Fibroblast of lung (primary cell): ENCODE measurements at regions not wholly inside any gene's neighbourhood (a gene's known extent, or its start where the extent isn't known, plus 50 kb on each side); places are given as distances from the start of the nearest gene placed in this dataset.
A peak's percentile ranks its signal among the peaks of the same experiment; 100 is the strongest.

Experiments
- DNase-seq, 2 donors: peaks; one replicate each; pipeline versions ENCODE4 v3.0.0 to v3.0.0-alpha.2; 2010; ENCODE audit warnings: low read depth in 2 of 2
- H2AFZ ChIP-seq: 2 replicates; pipeline ENCODE4 v1.5.1; 2012; ENCODE audit warnings: low read length, control low read depth, inconsistent platforms
- H3K27ac ChIP-seq: 2 replicates; pipeline ENCODE4 v1.5.1; 2011; ENCODE audit warnings: low read length, control low read depth; ENCODE audit not compliant: insufficient read depth
- H3K27me3 ChIP-seq: 2 replicates; pipeline ENCODE4 v1.5.1; 2011; ENCODE audit warnings: mild to moderate bottlenecking, low read length; ENCODE audit not compliant: control insufficient read depth, insufficient read depth
- H3K36me3 ChIP-seq: 2 replicates; pipeline ENCODE4 v1.5.1; 2011; ENCODE audit warnings: low read length; ENCODE audit not compliant: control insufficient read depth, insufficient read depth
- H3K4me1 ChIP-seq: 2 replicates; pipeline ENCODE4 v1.5.1; 2011; ENCODE audit warnings: low read length; ENCODE audit not compliant: control insufficient read depth, insufficient read depth; ENCODE audit errors: extremely low read depth
- H3K4me2 ChIP-seq: 2 replicates; pipeline ENCODE4 v1.5.1; 2011; ENCODE audit warnings: low read length, control low read depth; ENCODE audit not compliant: insufficient read depth; ENCODE audit errors: extremely low read depth
- H3K4me3 ChIP-seq, 4 experiments: fragments of 200-600 bp in 1 of 4; sonication (generic) in 1 of 4; replicated peaks in 1 of 4; 2 replicates each; pipeline ENCODE4 v1.5.1; 2011 to 2016; ENCODE audit warnings: low read length in 4 of 4, low read depth in 3 of 4, mild to moderate bottlenecking in 3 of 4, control low read depth in 2 of 4, inconsistent platforms in 1 of 4, mixed read lengths in 1 of 4; ENCODE audit not compliant: insufficient read depth in 1 of 4; ENCODE audit errors: control extremely low read depth in 1 of 4
- H3K79me2 ChIP-seq: 2 replicates; pipeline ENCODE4 v1.5.1; 2012; ENCODE audit warnings: mild to moderate bottlenecking, low read length, inconsistent platforms; ENCODE audit not compliant: control insufficient read depth, insufficient read depth
- H3K9ac ChIP-seq: 2 replicates; pipeline ENCODE4 v1.5.1; 2011; ENCODE audit warnings: mild to moderate bottlenecking, low read length, control low read depth; ENCODE audit not compliant: insufficient read depth
- H3K9me3 ChIP-seq: 2 replicates; pipeline ENCODE4 v1.5.1; 2012; ENCODE audit warnings: low read depth, low read length; ENCODE audit not compliant: control insufficient read depth, insufficient read depth
- H4K20me1 ChIP-seq: 2 replicates; pipeline ENCODE4 v1.5.1; 2011; ENCODE audit warnings: low read length; ENCODE audit not compliant: control insufficient read depth, insufficient read depth; ENCODE audit errors: extremely low read depth
- CTCF ChIP-seq, 2 donors: IDR thresholded peaks in 1 of 2; conservative IDR thresholded peaks in 1 of 2; 1 replicate in 1 of 2; 2 replicates in 1 of 2; pipeline ENCODE4 v1.5.1; 2011 to 2012; ENCODE audit warnings: low read length in 2 of 2, control low read depth in 1 of 2, inconsistent platforms in 1 of 2, low read depth in 1 of 2, mild to moderate bottlenecking in 1 of 2
- EZH2 ChIP-seq: IDR thresholded peaks from 2 replicates; pipeline ENCODE4 v1.5.1; 2012; ENCODE audit warnings: low read length, control low read depth, mild to moderate bottlenecking; ENCODE audit errors: missing control alignments

- H3K27ac ChIP-seq: no peak overlapping the region
Measured at GRCh38 chr13:26988059-26988769, 183.4 kb downstream of the USP12 start.

GRCh38 chr13:26987486-26988013 is 184.1 kb downstream of the USP12 start:
- H3K4me2 ChIP-seq: no peak overlapping the region
- no peaks in the 10 kb centered on the region for H3K79me2 ChIP-seq
- H2AFZ ChIP-seq: no peak overlapping the region
- no peak overlapping the region for H3K4me3 ChIP-seq
- no peaks in the 10 kb centered on the region for H4K20me1 ChIP-seq
- no peak overlapping the region for H3K9ac ChIP-seq
- no peak for DNase-seq
- H3K27me3 ChIP-seq: no peaks in the 10 kb centered on the region
- no peak for TF ChIP-seq CTCF (conservative IDR thresholded peaks at IDR 0.05 in 1 of 2, IDR thresholded peaks at IDR 0.05 in 1 of 2; ENCODE audit: low read depth in 1 of 2, low read length in 2 of 2)
- TF ChIP-seq EZH2: no peak
- H3K36me3 ChIP-seq: no peaks in the 10 kb centered on the region
- no peaks in the 10 kb centered on the region for H3K9me3 ChIP-seq
- peaks cover 11% of the 10 kb centered on the region for H3K4me1 ChIP-seq
- H3K27ac ChIP-seq: no peak overlapping the region

More at GRCh38 chr13:26988059-26988769, 183.4 kb downstream of the USP12 start:
- Histone ChIP-seq H2AFZ (no peak overlapping the region), H3K9me3 (no peaks in the 10 kb centered on the region), H3K36me3 (no peaks in the 10 kb centered on the region), H3K4me3 (no peak overlapping the region), H3K27me3 (no peaks in the 10 kb centered on the region), H3K9ac (no peak overlapping the region), H3K4me1 (peaks cover 12% of the 10 kb centered on the region), H3K79me2 (no peaks in the 10 kb centered on the region), H3K4me2 (no peak overlapping the region), H4K20me1 (no peaks in the 10 kb centered on the region)
- TF ChIP-seq CTCF (conservative IDR thresholded peaks at IDR 0.05 in 1 of 2, IDR thresholded peaks at IDR 0.05 in 1 of 2; ENCODE audit: low read depth in 1 of 2, low read length in 2 of 2) (no peak), EZH2 (no peak)
- no peak for DNase-seq

GRCh38 chr13:26985285-26985878 is 186.2 kb downstream of the USP12 start:
- no peak overlapping the region for H3K4me2 ChIP-seq
- no peaks in the 10 kb centered on the region for H4K20me1 ChIP-seq
- H3K79me2 ChIP-seq: no peaks in the 10 kb centered on the region
- peak; percentile 64 to 89 for DNase-seq
- no peak overlapping the region for H3K9ac ChIP-seq
- H3K4me1 ChIP-seq: peaks cover 11% of the 10 kb centered on the region
- no peak overlapping the region for H3K27ac ChIP-seq
- no peak overlapping the region for H2AFZ ChIP-seq
- H3K4me3 ChIP-seq: no peak overlapping the region
- no peaks in the 10 kb centered on the region for H3K9me3 ChIP-seq
- no peaks in the 10 kb centered on the region for H3K27me3 ChIP-seq
- H3K36me3 ChIP-seq: no peaks in the 10 kb centered on the region
- TF ChIP-seq CTCF (conservative IDR thresholded peaks at IDR 0.05 in 1 of 2, IDR thresholded peaks at IDR 0.05 in 1 of 2; ENCODE audit: low read depth in 1 of 2, low read length in 2 of 2) (peak; percentile 73 to 78), EZH2 (no peak)
